ENCODE measurements at regions not wholly inside any gene's neighbourhood (a gene's known extent, or its start where the extent isn't known, plus 50 kb on each side); places are given as distances from the start of the nearest gene placed in this dataset.
"Not testable (repeated sequence)": the region's sequence is repeated elsewhere in the genome, so short reads cannot be mapped to it uniquely, and the experiment has no call there.

- no peak for DNase-seq (ENCODE audit: low spot score)
Observed at GRCh38 chr13:70253411-70253810, 145.2 kb upstream of the KLHL1 start.

- peak; percentile 57 for DNase-seq (ENCODE audit: low spot score)
Observed at GRCh38 chr13:70249332-70250064, 141.2 kb upstream of the KLHL1 start.

- peak; percentile 15 for DNase-seq (ENCODE audit: low spot score)
Observed at GRCh38 chr13:70237131-70237530, 128.9 kb upstream of the KLHL1 start.

GRCh38 chr13:70235565-70235964 is 127.3 kb upstream of the KLHL1 start:
- no peak for DNase-seq (ENCODE audit: low spot score)

GRCh38 chr13:70223911-70224310 is 115.7 kb upstream of the KLHL1 start:
- no peak for DNase-seq (ENCODE audit: low spot score)

GRCh38 chr13:70222926-70223325 is 114.7 kb upstream of the KLHL1 start:
- DNase-seq (ENCODE audit: low spot score) = no peak

GRCh38 chr13:70218618-70219017 is 110.4 kb upstream of the KLHL1 start:
- DNase-seq (ENCODE audit: low spot score) = no peak

GRCh38 chr13:70208968-70209367 is 100.7 kb upstream of the KLHL1 start:
- not testable (repeated sequence) for DNase-seq (ENCODE audit: low spot score)

- no peak for DNase-seq (ENCODE audit: low spot score)
Observed at GRCh38 chr13:70206671-70207070, 98.4 kb upstream of the KLHL1 start.

GRCh38 chr13:70203661-70204229 is 95.5 kb upstream of the KLHL1 start:
- DNase-seq (ENCODE audit: low spot score) = no peak

- DNase-seq (ENCODE audit: low spot score) = no peak
Observed at GRCh38 chr13:70191034-70191433, 82.8 kb upstream of the KLHL1 start.

GRCh38 chr13:70189981-70190380 is 81.7 kb upstream of the KLHL1 start:
- no peak for DNase-seq (ENCODE audit: low spot score)

GRCh38 chr13:70188567-70188966 is 80.3 kb upstream of the KLHL1 start:
- DNase-seq (ENCODE audit: low spot score) = no peak

- no peak for DNase-seq (ENCODE audit: low spot score)
Observed at GRCh38 chr13:70183041-70183440, 74.8 kb upstream of the KLHL1 start.

All from COLO829 (cell line).